ENCODE measurements at regions not wholly inside any gene's neighbourhood (a gene's known extent, or its start where the extent isn't known, plus 50 kb on each side); places are given as distances from the start of the nearest gene placed in this dataset.
A peak's percentile ranks its signal among the peaks of the same experiment; 100 is the strongest.

DNA sequence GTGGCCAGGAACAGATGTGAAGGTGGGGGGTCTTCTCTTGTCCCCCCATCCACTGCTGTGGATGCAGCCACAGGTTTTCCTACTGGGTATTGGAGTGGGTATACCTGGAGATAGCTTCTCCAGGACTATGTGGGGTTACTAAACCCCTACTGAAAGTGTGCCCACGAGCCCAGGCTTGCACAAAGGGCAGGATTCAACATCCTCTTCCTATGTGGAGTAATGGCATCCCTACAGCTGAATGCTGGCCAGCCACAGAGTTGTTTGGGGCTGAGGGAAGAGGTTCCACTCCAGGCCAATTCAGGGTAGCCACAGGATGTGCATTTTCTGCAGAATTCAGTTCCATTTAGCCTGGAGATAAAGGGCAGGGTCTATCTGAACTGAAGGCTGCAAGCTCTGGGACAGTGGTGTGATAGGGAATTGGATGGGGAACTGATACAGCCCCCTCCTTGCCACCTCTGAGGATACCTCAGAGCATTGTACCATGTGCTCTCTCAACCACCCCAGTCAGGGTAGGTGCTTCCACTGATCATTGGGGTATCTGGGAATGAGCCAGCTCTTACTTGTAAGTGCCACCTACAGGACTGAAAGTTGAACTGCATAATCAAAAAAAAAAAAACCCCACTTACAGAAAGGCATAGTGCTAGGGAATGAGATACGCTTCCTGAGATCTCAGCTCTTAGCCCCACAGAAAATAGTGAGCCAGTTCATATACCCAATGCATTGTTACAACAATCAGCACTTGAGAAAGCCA, 187.1 kb downstream of the KITLG start:
- intact Hi-C loops (cut with micrococcal nuclease; ENCODE audit: unreplicated experiment) (loop anchor here (5.0 kb wide), 1 partner anchor 241 kb away; no protein-coding TSS in a partner anchor), in situ Hi-C loops (cut with MboI) (loop anchor here (5.0 kb wide), 1 partner anchor 91 kb away; no protein-coding TSS in a partner anchor)
- Histone ChIP-seq H4K20me1 (ENCODE audit: control insufficient read depth, insufficient read depth) (no peaks in the 10 kb centered on the region), H3K4me2 (ENCODE audit: control insufficient read depth, insufficient read depth) (no peak overlapping the region), H3K9me3 (replicated peaks; ENCODE audit: control insufficient read depth, insufficient read depth, low read length) (no peaks in the 10 kb centered on the region), H3K4me3 (no peak overlapping the region), H3K27ac (ENCODE audit: control insufficient read depth, insufficient read depth) (no peak overlapping the region), H3K4me1 (ENCODE audit: control insufficient read depth, insufficient read depth, low read length) (peaks cover 6% of the 10 kb centered on the region), H2AFZ (ENCODE audit: control insufficient read depth, low read depth, low read length) (peak overlapping the region; percentile 5; the same call in 1 of the 2 replicates), H3K79me2 (ENCODE audit: control insufficient read depth, insufficient read depth, low read length) (no peaks in the 10 kb centered on the region), H3K9ac (ENCODE audit: control insufficient read depth, insufficient read depth, low read length) (no peak overlapping the region), H3K27me3 (replicated peaks in 1 of 2; ENCODE audit: control insufficient read depth in 2 of 2, insufficient read depth in 2 of 2, low read length in 1 of 2) (no peaks in the 10 kb centered on the region), H3K36me3 (ENCODE audit: control insufficient read depth in 2 of 2, insufficient read depth in 2 of 2, low read length in 1 of 2) (no peaks in the 10 kb centered on the region)
- FAIRE-seq: no peak
- no TSS peak for BruUV-seq (replicated peaks)
- WGBS (ENCODE audit: insufficient coverage, insufficient replicate concordance, low lambda C conversion rate, missing lambda C conversion rate): 35% methylated on average over 2 of the region's 2 CpGs
- ATAC-seq: peak; percentile 33
- RAD21 ChIA-PET (ENCODE audit: unreplicated experiment): interaction anchor here (0.6 to 3.1 kb wide), 10 partner anchors 49 to 600 kb away, joined by 3 to 25 read pairs (median 3); no protein-coding TSS in a partner anchor
- TF ChIP-seq, protein P1, sequence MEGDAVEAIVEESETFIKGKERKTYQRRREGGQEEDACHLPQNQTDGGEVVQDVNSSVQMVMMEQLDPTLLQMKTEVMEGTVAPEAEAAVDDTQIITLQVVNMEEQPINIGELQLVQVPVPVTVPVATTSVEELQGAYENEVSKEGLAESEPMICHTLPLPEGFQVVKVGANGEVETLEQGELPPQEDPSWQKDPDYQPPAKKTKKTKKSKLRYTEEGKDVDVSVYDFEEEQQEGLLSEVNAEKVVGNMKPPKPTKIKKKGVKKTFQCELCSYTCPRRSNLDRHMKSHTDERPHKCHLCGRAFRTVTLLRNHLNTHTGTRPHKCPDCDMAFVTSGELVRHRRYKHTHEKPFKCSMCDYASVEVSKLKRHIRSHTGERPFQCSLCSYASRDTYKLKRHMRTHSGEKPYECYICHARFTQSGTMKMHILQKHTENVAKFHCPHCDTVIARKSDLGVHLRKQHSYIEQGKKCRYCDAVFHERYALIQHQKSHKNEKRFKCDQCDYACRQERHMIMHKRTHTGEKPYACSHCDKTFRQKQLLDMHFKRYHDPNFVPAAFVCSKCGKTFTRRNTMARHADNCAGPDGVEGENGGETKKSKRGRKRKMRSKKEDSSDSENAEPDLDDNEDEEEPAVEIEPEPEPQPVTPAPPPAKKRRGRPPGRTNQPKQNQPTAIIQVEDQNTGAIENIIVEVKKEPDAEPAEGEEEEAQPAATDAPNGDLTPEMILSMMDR (IDR thresholded peaks at IDR 0.05 in 2 of 3, conservative IDR thresholded peaks at IDR 0.05 in 1 of 3; ENCODE audit: control insufficient read depth in 2 of 3, extremely low read depth in 1 of 3, insufficient read depth in 1 of 3, low read depth in 3 of 3, low read length in 3 of 3): peak; percentile 35 to 43 (median 38); a peak in 5 of 6 replicates
- TF ChIP-seq ZNF384 (IDR thresholded peaks at IDR 0.05; ENCODE audit: borderline replicate concordance, low read depth, low read length) (peak; percentile 74), JUNB (IDR thresholded peaks at IDR 0.05) (no peak), GABPA (IDR thresholded peaks at IDR 0.05; ENCODE audit: low read depth) (no peak), RAD21 (IDR thresholded peaks at IDR 0.05; ENCODE audit: insufficient read depth, low read depth, low read length) (peak; percentile 62), SMC3 (IDR thresholded peaks at IDR 0.05; ENCODE audit: borderline replicate concordance, low read length) (peak; percentile 50; the same call in 1 of the 2 replicates)
- DNase-seq (ENCODE audit: low read depth, low spot score): no peak
- CTCF ChIA-PET: interaction anchor here (0.5 to 3.4 kb wide), 18 partner anchors 18 to 597 kb away, joined by 3 to 33 read pairs (median 3); no protein-coding TSS in a partner anchor
- SMC1A ChIA-PET (ENCODE audit: uncharacterized antibody, unreplicated experiment): interaction anchor here (0.6 to 6.2 kb wide), 16 partner anchors 11 to 600 kb away, joined by 3 to 37 read pairs (median 4); no protein-coding TSS in a partner anchor
- POLR2A ChIA-PET: interaction anchor here (0.8 to 1.6 kb wide), 3 partner anchors 92 to 239 kb away, joined by 4 to 5 read pairs (median 5); no protein-coding TSS in a partner anchor
